ENCODE measurements at regions not wholly inside any gene's neighbourhood (a gene's known extent, or its start where the extent isn't known, plus 50 kb on each side); places are given as distances from the start of the nearest gene placed in this dataset.

DNA sequence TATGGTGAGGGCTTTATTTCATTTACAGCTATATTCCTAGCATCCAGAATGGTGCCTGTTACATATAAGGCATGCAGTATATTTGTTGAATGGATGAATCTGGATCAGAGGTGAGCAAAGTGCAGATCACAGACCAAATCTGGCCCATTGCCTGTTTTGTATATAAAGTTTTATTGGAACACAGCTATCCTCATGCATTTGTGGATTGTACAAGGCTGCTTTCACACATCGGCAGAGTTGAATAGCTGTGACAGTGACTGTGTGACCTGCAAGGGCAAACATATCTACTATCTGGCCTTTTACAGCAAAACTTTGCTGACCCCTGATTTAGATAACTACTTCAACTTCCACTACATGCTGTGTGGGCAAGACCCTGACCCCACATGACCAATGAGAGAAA is 54.0 kb upstream of the MRPS6 start:
- TF ChIP-seq, protein P1, sequence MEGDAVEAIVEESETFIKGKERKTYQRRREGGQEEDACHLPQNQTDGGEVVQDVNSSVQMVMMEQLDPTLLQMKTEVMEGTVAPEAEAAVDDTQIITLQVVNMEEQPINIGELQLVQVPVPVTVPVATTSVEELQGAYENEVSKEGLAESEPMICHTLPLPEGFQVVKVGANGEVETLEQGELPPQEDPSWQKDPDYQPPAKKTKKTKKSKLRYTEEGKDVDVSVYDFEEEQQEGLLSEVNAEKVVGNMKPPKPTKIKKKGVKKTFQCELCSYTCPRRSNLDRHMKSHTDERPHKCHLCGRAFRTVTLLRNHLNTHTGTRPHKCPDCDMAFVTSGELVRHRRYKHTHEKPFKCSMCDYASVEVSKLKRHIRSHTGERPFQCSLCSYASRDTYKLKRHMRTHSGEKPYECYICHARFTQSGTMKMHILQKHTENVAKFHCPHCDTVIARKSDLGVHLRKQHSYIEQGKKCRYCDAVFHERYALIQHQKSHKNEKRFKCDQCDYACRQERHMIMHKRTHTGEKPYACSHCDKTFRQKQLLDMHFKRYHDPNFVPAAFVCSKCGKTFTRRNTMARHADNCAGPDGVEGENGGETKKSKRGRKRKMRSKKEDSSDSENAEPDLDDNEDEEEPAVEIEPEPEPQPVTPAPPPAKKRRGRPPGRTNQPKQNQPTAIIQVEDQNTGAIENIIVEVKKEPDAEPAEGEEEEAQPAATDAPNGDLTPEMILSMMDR (IDR thresholded peaks at IDR 0.05) = no peak
- TF ChIP-seq POLR2A (IDR thresholded peaks at IDR 0.05) = no peak

Data from thyroid gland (tissue), 4 donors.